GM18907 (cell line): ENCODE measurements at regions not wholly inside any gene's neighbourhood (a gene's known extent, or its start where the extent isn't known, plus 50 kb on each side); places are given as distances from the start of the nearest gene placed in this dataset.
"Not testable (repeated sequence)": the region's sequence is repeated elsewhere in the genome, so short reads cannot be mapped to it uniquely, and the experiment has no call there.

ENCODE experiments used
- ATAC-seq: cut with Tn5 transposase; IDR thresholded peaks from one replicate; pipeline ENCODE4 v1.9.1; 2021; ENCODE audit warnings: mild to moderate bottlenecking, moderate library complexity; ENCODE audit not compliant: unreplicated experiment

GRCh38 chr6:168863467-168863866 lies 390.2 kb downstream of the THBS2 start:
- no peak for ATAC-seq

- ATAC-seq, result no peak
Measured at GRCh38 chr6:168862346-168862980, 391.2 kb downstream of the THBS2 start.

- no peak for ATAC-seq
Measured at GRCh38 chr6:168860987-168861386, 392.7 kb downstream of the THBS2 start.

- ATAC-seq, result no peak
Measured at GRCh38 chr6:168860341-168860740, 393.3 kb downstream of the THBS2 start.

- ATAC-seq, result no peak
Measured at GRCh38 chr6:168858926-168859325, 394.7 kb downstream of the THBS2 start.

GRCh38 chr6:168856914-168857313 lies 396.7 kb downstream of the THBS2 start:
- ATAC-seq, result no peak

GRCh38 chr6:168852376-168852884 lies 401.2 kb downstream of the THBS2 start:
- no peak for ATAC-seq

GRCh38 chr6:168851460-168852375 lies 401.9 kb downstream of the THBS2 start:
- ATAC-seq, result no peak

- not testable (repeated sequence) for ATAC-seq
Measured at GRCh38 chr6:168850027-168850736, 403.5 kb downstream of the THBS2 start.

- no peak for ATAC-seq
Measured at GRCh38 chr6:168849459-168849858, 404.2 kb downstream of the THBS2 start.

- no peak for ATAC-seq
Measured at GRCh38 chr6:168848797-168849196, 404.8 kb downstream of the THBS2 start.

- ATAC-seq, result no peak
Measured at GRCh38 chr6:168844821-168845609, 404.0 kb downstream of the SMOC2 start.

- not testable (repeated sequence) for ATAC-seq
Measured at GRCh38 chr6:168842632-168843212, 401.7 kb downstream of the SMOC2 start.

GRCh38 chr6:168841609-168842278 lies 400.8 kb downstream of the SMOC2 start:
- no peak for ATAC-seq

GRCh38 chr6:168840932-168841331 lies 399.9 kb downstream of the SMOC2 start:
- not testable (repeated sequence) for ATAC-seq

- ATAC-seq, result not testable (repeated sequence)
Measured at GRCh38 chr6:168840299-168840698, 399.3 kb downstream of the SMOC2 start.

- ATAC-seq, result no peak
Measured at GRCh38 chr6:168838037-168838399, 397.0 kb downstream of the SMOC2 start.

- ATAC-seq, result no peak
Measured at GRCh38 chr6:168837254-168838036, 396.5 kb downstream of the SMOC2 start.

GRCh38 chr6:168835991-168836390 lies 395.0 kb downstream of the SMOC2 start:
- ATAC-seq, result no peak
